Left lobe of liver (tissue), 2 donors: ENCODE measurements at regions not wholly inside any gene's neighbourhood (a gene's known extent, or its start where the extent isn't known, plus 50 kb on each side); places are given as distances from the start of the nearest gene placed in this dataset.
"Not testable (repeated sequence)": the region's sequence is repeated elsewhere in the genome, so short reads cannot be mapped to it uniquely, and the experiment has no call there.

ENCODE experiments used
- ATAC-seq: fragments of 200-7000 bp; cut with Tn5 transposase; one replicate; pipeline ENCODE4 v1.9.1; 2020; ENCODE audit warnings: mild to moderate bottlenecking, moderate library complexity
- DNase-seq: peaks from one replicate; pipeline ENCODE4 v3.0.0-alpha.2; 2020; ENCODE audit warnings: low spot score
- donor health status: DM: no; HTN: no; CAD: no; lungs with moderate emphysema.
- donor health status: DM: no; HTN: yes; CAD: no.

GRCh38 chr14:85907536-85907935 lies 377.6 kb downstream of the FLRT2 start:
- ATAC-seq (no peak), DNase-seq (no peak)

DNA sequence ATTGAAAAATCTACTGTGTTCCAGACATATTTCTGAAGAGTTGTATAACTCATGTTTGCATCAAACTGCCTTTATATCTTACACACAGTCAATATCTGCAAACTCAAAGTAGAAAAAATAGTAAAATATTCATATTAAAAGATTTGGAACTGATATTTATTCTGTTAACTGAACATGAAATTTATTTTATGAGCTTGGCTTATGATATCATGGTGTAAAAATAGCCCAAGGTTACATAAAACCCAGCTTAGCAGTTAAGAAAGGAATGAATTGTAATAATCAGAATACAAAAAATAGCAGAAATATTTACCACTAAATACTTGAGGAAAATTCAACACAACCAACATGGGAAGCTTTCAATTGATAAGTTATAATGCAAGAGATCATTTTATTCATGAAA lies 367.9 kb downstream of the FLRT2 start:
- ATAC-seq (no peak), DNase-seq (no peak)

DNA sequence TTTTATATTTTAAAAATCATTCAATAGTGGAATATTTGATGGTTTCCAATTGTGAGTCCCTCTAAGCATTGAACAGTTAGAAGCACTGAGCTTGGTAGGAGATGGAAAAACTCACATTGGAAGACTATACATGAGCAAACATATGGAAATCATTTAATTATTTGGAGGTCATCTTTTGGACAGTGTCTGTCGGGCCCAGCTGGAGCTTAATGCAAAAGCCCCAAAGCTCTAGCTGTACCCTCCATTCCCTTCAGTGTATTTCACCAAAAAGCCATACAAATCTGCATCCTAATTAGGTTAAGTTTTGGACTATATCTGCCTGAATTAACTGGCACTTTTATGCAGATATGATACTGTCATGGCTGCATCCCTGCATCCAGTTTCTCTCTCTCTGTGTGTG lies 365.7 kb downstream of the FLRT2 start:
- no peak for DNase-seq
- no peak for ATAC-seq

DNA sequence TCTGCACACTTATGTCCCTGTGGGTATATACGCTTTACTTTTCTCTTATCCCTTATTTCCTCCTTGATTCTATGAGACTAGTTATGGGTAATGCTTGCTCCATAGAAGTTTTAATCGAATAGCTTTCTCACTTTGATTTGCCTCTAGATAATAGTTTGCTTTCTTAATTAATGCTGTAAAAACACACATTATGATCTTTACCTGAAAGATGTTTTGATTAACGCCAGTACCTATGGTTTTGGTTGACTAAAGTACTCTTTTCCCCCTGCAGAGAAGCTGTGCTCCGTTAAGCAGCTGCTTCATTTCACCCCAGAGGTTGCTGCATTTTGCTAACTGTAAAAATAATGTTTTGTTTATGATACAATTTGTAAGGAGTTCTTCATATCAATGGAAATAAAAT lies 362.3 kb downstream of the FLRT2 start:
- ATAC-seq (no peak), DNase-seq (no peak)

GRCh38 chr14:85883966-85884365 lies 354.0 kb downstream of the FLRT2 start:
- no peak for ATAC-seq
- DNase-seq, result no peak

DNA sequence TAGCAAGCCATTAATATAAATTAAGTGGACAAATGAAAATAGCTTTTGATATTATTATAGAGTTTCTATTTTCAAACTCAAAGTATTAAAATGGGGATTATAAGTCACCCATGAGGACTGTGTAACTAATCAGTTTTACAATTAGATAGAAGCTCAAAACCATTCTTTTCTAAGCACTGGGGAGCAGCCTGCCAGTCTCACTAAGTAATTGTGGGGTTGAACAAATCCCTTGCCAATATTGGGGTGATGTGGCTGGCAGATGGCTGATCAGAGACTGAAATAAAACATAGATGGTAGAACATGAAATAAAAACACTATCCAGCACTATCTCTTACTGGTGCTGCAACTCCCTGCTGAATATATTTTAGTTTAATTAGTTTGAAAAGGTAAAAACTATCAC lies 353.2 kb downstream of the FLRT2 start:
- ATAC-seq, result no peak
- no peak for DNase-seq

- ATAC-seq (no peak), DNase-seq (no peak)
Measured at GRCh38 chr14:85881935-85882334, 352.0 kb downstream of the FLRT2 start.

GRCh38 chr14:85878874-85879273 lies 348.9 kb downstream of the FLRT2 start:
- ATAC-seq, result peak; percentile 91
- DNase-seq, result peak; percentile 37

- ATAC-seq (no peak), DNase-seq (no peak)
Measured at GRCh38 chr14:85873006-85873405, 343.1 kb downstream of the FLRT2 start.

GRCh38 chr14:85867450-85867849 lies 337.5 kb downstream of the FLRT2 start:
- peak; percentile 43 for DNase-seq
- peak; percentile 91 for ATAC-seq

DNA sequence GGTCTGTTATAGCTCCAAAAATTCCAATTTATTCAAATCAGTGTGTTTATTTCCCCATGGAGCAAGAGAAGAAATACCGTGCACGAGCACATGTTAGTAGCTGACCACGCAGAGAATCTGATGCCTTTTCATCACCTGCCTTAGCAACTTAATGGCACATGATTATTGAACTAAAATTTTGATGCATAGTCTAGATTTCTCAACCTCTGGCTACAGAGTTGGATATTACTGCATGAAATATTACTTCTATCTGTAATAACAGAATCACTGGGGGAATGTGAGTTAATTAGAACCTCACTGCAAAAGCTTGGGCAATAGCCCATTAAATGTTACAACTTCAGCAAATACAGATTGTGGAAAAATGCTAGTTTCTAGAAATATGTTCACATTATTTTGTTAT lies 335.8 kb downstream of the FLRT2 start:
- DNase-seq, result no peak
- no peak for ATAC-seq

DNA sequence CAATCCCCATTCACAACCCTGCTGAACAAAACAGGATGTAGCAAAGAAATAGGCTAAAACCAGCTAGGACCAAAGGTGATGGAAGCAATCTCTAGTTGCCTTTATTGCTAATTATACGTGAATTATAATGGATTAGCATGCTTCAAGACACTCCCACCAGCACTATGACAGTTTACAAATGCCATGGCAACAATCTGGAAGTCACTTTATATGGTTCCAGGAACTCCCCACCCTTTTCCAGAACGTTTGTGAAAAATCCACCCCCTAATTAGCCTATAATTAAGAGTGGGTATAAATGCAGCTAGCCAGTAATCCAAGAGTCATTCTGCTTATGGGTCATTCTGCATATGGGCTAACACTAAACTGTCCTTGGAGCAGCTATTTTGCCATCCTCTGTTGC lies 328.7 kb downstream of the FLRT2 start:
- ATAC-seq (no peak), DNase-seq (no peak)

- DNase-seq (no peak), ATAC-seq (peak; percentile 49)
Measured at GRCh38 chr14:85856430-85856829, 326.5 kb downstream of the FLRT2 start.

DNA sequence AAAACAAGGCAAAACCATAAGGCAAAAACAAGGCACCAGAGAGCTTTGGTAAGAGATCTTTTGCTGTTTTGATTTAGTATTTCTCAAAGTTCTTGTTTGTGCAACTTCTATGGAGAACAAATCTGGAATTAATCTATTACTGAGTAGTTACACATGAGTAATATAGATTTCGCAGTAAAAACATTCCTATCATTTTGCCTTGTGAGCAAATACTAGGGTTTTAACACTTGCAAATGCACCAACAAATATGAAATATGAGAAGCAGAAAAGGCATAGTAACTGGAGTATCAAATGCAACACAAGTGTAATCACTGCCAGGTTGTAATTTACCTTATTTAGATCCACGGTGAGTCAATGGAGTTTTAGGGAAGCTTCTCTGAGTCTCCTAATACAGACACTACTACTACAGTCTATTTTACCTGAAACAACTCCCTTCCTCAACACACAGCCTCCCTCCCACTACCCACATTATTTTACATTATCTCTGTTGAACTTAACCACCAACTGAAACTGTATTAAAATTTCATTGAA lies 324.1 kb downstream of the FLRT2 start:
- ATAC-seq, result no peak
- no peak for DNase-seq

GRCh38 chr14:85852906-85853305 lies 323.0 kb downstream of the FLRT2 start:
- ATAC-seq (no peak), DNase-seq (no peak)

DNA sequence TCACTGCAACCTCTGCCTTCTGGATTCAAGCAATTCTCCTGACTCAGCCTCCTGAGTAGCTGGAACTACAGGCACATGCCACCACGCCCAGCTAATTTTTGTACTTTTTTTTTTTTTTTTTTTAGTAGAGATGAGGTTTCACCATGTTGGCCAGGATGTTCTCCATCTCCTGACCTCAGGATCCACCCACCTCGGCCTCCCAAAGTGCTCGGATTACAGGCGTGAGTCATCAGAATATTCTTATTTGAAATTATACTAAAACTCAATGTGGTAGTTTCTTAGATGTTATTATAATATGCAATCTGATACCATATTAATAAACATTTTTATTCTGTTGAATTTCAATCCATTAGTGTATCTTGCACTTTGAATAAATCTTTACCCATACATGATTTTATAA lies 322.2 kb downstream of the FLRT2 start:
- not testable (repeated sequence) for DNase-seq, ATAC-seq

DNA sequence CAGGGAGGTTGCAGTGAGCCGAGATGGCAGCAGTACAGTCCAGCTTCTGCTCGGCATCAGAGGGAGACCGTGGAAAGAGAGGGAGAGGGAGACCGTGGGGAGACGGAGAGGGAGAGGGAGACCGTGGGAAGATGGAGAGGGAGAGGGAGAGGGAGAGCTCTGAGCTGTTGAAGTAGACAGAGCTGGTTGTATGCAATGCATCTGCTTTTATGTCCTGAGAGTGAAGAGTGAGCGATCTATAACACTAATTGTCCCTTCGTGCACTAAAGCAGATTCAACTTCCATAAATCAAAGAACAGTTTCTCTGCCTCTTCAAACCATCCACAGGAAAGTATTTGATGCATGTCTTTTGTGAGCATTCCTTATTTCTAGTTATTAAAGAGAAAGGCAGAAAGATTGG lies 300.6 kb downstream of the FLRT2 start:
- DNase-seq, ATAC-seq: not testable (repeated sequence)

DNA sequence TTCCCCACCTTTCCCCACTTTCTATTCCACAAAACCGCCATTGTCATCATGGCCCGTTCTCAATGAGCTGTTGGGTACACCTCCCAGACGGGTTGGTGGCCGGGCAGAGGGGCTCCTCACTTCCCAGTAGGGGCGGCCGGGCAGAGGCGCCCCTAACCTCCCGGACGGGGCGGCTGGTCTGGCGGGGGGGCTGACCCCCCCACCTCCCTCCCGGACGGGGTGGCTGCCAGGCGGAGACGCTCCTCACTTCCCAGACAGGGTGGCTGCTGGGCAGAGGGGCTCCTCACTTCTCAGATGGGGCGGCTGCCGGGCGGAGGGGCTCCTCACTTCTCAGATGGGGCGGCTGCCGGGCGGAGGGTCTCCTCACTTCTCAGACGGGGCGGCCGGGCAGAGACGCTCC lies 299.7 kb downstream of the FLRT2 start:
- ATAC-seq, DNase-seq: not testable (repeated sequence)

DNA sequence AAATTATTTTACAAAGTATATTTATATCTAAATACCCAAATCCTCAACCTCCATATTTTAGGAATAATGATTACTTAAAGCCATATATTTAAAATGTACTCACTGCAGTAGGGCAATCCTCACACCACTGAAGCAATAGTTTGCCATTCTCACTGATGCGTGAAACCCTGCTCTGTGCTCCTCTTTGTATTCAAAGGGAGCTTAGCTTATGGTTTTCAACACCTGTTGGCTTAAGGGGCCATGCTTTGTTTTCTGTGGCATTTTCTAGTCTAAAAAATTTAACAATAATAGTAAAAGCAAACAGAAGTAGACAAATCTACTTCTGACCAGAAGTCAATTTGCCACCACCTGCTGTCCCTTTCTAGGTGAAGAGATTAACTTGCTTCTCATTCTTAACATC lies 294.6 kb downstream of the FLRT2 start:
- no peak for ATAC-seq
- no peak for DNase-seq

DNA sequence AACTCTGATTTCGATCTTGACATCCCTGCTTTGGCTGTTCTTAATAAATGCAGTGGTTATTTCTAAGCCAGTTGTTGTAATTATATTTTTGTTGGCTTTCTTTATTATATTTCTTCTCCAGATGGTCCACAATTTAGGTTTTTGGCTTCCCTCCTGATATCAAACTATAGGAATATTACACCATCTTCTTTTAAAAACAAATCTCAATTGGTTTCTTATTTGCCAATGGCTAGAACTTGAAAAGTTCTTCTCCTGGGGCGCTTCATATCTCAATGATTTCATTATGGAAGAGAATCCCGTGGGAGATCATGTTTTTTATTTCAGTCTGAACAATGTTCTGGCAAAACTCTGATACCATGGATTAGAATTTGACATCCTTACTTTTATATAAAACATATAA lies 292.3 kb downstream of the FLRT2 start:
- no peak for DNase-seq
- no peak for ATAC-seq

DNA sequence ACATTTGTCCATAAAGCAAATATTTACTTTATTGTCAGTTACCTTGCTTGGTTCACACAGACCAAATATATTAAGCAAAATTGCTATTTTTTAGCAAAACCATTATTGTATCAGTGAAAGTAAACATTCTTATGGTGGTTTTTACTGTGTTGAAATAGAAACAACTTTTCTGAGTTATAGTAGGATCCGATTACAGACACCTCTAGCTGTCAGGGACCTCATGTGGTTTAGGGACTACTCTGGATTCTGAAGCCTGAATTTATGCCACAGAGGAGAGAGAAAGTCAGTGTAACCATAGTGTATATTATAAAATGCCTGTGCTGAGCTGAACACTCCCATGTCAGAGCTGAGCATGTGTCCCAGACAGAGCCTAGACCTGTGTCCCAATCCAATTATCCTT lies 287.5 kb downstream of the FLRT2 start:
- ATAC-seq, result no peak
- no peak for DNase-seq

GRCh38 chr14:85813040-85813439 lies 283.1 kb downstream of the FLRT2 start:
- ATAC-seq (no peak), DNase-seq (no peak)

DNA sequence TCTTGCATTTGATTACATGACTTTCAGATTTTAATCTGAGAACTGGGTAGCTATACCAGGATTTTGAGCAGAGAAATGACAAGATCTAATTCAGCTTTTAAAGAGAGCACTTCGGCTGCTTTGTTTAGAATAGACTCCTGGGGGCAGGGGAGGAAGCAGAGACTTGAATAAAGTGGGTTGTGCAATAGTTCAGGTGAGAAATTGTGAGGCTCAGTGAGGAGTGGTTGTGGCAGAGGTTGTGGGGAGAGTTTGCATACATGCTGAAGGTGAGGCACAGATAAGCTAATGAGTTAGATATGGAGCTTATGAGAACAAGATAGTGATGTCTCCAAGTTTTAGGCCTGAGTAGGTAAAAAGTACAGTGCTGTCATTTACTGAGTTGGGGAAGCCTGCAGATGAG lies 281.4 kb downstream of the FLRT2 start:
- ATAC-seq, result no peak
- DNase-seq, result no peak

GRCh38 chr14:85799668-85800067 lies 269.7 kb downstream of the FLRT2 start:
- ATAC-seq (no peak), DNase-seq (no peak)
